ENCODE measurements at regions not wholly inside any gene's neighbourhood (a gene's known extent, or its start where the extent isn't known, plus 50 kb on each side); places are given as distances from the start of the nearest gene placed in this dataset.

DNA sequence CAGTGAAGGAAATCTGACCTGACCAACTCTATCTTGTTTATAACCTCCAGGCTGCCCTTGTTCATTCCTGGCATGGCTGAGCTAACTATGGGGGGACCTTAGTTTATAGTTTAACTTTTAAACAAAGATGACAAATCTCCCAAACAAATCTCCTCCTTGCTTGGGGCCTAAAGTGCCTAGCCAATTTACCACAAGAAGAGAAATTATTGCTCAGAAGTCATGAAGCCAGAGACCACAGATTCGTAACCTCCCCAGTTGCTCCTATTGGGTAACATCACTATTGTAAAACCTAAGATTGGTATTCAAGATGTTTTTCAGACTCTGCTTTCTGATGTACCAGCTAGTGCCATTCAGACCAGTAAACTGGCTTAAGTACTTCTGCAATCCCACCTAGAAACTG lies 649.4 kb upstream of the SLC8A1 start:
- no peaks in the 10 kb centered on the region for H3K4me1 ChIP-seq (ENCODE audit: control insufficient read depth in 1 of 2, insufficient read depth in 2 of 2, low read length in 2 of 2)
- H3K9me3 ChIP-seq (ENCODE audit: control insufficient read depth in 1 of 2, low read length in 2 of 2): no peaks in the 10 kb centered on the region
- no peak overlapping the region for H3K27ac ChIP-seq (ENCODE audit: low read depth, low read length)
- H3K27me3 ChIP-seq (ENCODE audit: control insufficient read depth in 1 of 2, insufficient read depth in 2 of 2, low read length in 2 of 2): no peaks in the 10 kb centered on the region
- H3K9ac ChIP-seq (ENCODE audit: low read depth in 1 of 2, low read length in 2 of 2): no peak overlapping the region
- H3K36me3 ChIP-seq (ENCODE audit: control insufficient read depth in 1 of 2, insufficient read depth in 2 of 2, low read length in 2 of 2): no peaks in the 10 kb centered on the region
- no peak overlapping the region for H3K4me3 ChIP-seq (ENCODE audit: low read depth in 1 of 2, low read length in 2 of 2)

DNA sequence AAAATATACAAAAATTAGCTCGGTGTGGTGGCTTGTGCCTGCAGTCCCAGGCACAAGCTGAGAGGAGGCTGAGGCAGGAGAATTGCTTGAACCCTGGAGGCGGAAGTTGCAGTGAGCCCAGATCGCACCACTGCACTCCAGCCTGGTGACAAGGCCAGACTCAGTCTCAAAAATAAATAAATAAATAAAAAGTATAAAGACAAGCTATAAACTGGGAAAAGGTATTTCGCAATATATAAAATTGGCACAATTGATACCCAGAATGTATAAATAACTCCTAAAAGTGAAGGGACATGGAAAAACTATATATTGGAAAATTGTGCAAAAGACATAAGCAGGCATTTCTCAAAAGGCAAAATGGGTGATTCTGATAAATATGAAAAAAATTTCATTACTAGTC lies 657.9 kb upstream of the SLC8A1 start:
- H3K4me3 ChIP-seq (ENCODE audit: low read depth in 1 of 2, low read length in 2 of 2): no peak overlapping the region
- no peaks in the 10 kb centered on the region for H3K27me3 ChIP-seq (ENCODE audit: control insufficient read depth in 1 of 2, insufficient read depth in 2 of 2, low read length in 2 of 2)
- no peaks in the 10 kb centered on the region for H3K9me3 ChIP-seq (ENCODE audit: control insufficient read depth in 1 of 2, low read length in 2 of 2)
- H3K36me3 ChIP-seq (ENCODE audit: control insufficient read depth in 1 of 2, insufficient read depth in 2 of 2, low read length in 2 of 2): no peaks in the 10 kb centered on the region
- H3K27ac ChIP-seq (ENCODE audit: low read depth, low read length): no peak overlapping the region
- no peak overlapping the region for H3K9ac ChIP-seq (ENCODE audit: low read depth in 1 of 2, low read length in 2 of 2)
- no peaks in the 10 kb centered on the region for H3K4me1 ChIP-seq (ENCODE audit: control insufficient read depth in 1 of 2, insufficient read depth in 2 of 2, low read length in 2 of 2)

DNA sequence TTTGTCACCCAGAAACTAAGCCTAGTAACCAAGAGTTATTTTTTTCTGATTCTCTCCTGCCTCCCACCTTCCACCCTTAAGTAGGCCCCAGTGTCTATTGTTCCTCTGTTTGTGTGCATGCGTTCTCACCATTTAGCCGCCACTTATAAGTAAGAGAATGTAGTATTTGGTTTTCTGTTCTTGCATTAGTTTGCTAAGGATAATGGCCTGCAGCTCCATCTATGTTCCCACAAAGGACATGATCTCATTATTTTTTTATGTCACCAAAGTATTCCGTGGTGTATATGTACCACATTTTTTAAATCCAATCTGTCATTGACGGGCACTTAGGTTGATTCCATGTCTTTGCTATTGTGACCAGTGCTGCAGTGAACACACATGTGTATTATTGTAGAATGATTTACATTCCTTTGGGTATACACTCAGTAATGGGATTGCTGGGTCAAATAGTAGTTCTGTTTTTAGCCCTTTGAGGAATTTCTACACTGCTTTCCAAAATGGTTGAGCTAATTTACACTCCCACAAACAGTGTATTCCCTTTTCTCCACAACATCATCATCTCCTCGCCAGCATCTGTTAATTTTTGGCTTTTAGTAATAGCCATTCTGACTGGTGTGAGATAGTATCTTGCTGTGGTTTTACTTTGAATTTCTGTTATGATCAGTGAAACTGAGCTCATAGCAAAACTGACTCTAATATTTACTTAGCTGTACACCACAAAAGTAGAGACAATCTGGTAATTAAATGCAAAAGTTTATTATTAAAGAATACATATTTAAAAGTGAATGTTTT lies 660.1 kb upstream of the SLC8A1 start:
- no peak overlapping the region for H3K9ac ChIP-seq (ENCODE audit: low read depth in 1 of 2, low read length in 2 of 2)
- H3K9me3 ChIP-seq (ENCODE audit: control insufficient read depth in 1 of 2, low read length in 2 of 2): no peaks in the 10 kb centered on the region
- no peaks in the 10 kb centered on the region for H3K36me3 ChIP-seq (ENCODE audit: control insufficient read depth in 1 of 2, insufficient read depth in 2 of 2, low read length in 2 of 2)
- H3K4me3 ChIP-seq (ENCODE audit: low read depth in 1 of 2, low read length in 2 of 2): no peak overlapping the region
- H3K27me3 ChIP-seq (ENCODE audit: control insufficient read depth in 1 of 2, insufficient read depth in 2 of 2, low read length in 2 of 2): no peaks in the 10 kb centered on the region
- no peaks in the 10 kb centered on the region for H3K4me1 ChIP-seq (ENCODE audit: control insufficient read depth in 1 of 2, insufficient read depth in 2 of 2, low read length in 2 of 2)
- no peak overlapping the region for H3K27ac ChIP-seq (ENCODE audit: low read depth, low read length)

DNA sequence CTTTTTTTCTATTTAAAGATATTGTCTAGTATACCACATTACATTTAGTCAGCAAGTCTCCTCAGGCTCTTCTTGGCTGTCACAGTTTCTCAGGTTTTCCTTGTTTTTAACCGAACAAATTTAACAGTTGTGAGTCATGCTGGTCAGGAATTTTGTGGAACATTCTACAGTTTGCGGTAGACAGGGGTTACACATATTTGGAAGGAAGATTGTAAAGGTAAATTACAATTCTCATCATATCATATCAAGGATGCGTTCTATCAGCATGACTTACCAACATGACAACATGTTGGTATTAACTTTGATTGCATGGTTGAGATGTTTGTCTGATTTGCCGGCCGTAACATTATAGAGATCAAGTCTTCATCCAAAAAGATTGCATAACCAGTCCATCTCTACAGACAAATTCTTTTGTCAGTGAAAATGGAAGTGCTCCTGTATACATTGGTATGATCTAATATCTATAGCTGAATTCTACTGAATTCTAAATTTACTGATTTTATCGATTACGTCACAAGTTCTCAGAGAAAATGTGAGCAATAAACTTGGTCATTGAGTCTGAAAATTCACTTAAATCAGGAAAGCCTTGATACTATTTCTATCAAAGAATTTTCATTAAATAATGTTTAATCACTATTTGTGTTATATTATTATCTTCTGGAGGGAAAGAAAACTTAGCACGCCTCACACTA lies 664.4 kb upstream of the SLC8A1 start:
- H3K4me1 ChIP-seq (ENCODE audit: control insufficient read depth in 1 of 2, insufficient read depth in 2 of 2, low read length in 2 of 2): no peaks in the 10 kb centered on the region

DNA sequence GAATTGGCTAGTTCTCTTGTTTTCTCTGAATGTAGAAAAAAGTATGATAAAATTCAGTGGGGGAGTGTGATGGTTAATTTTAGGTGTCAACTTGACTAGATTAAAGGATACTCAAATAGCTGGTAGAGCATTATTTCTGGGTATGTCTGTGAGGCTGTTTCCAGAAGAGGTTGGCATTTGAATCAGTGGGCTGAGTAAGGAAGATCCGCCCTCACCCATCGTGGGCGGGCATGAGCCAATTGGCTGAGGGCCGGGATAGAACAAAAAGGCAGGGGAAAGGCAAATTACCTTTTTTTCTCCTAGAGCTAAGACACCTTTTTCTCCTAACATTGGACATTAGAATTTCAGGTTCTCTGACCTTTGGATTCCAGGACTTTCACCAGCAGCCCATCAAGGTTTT lies 667.6 kb upstream of the SLC8A1 start:
- no peaks in the 10 kb centered on the region for H3K4me1 ChIP-seq (ENCODE audit: control insufficient read depth in 1 of 2, insufficient read depth in 2 of 2, low read length in 2 of 2)
- no peaks in the 10 kb centered on the region for H3K27me3 ChIP-seq (ENCODE audit: control insufficient read depth in 1 of 2, insufficient read depth in 2 of 2, low read length in 2 of 2)
- no peaks in the 10 kb centered on the region for H3K36me3 ChIP-seq (ENCODE audit: control insufficient read depth in 1 of 2, insufficient read depth in 2 of 2, low read length in 2 of 2)
- no peak overlapping the region for H3K27ac ChIP-seq (ENCODE audit: low read depth, low read length)
- H3K9ac ChIP-seq (ENCODE audit: low read depth in 1 of 2, low read length in 2 of 2): no peak overlapping the region
- H3K9me3 ChIP-seq (ENCODE audit: control insufficient read depth in 1 of 2, low read length in 2 of 2): no peaks in the 10 kb centered on the region
- no peak overlapping the region for H3K4me3 ChIP-seq (ENCODE audit: low read depth in 1 of 2, low read length in 2 of 2)

More for the DNA sequence above, 664.4 kb upstream of the SLC8A1 start:
- Histone ChIP-seq H3K27ac (ENCODE audit: low read depth, low read length) (no peak overlapping the region), H3K9me3 (ENCODE audit: control insufficient read depth in 1 of 2, low read length in 2 of 2) (no peaks in the 10 kb centered on the region), H3K36me3 (ENCODE audit: control insufficient read depth in 1 of 2, insufficient read depth in 2 of 2, low read length in 2 of 2) (no peaks in the 10 kb centered on the region), H3K27me3 (ENCODE audit: control insufficient read depth in 1 of 2, insufficient read depth in 2 of 2, low read length in 2 of 2) (no peaks in the 10 kb centered on the region), H3K4me3 (ENCODE audit: low read depth in 1 of 2, low read length in 2 of 2) (no peak overlapping the region), H3K9ac (ENCODE audit: low read depth in 1 of 2, low read length in 2 of 2) (no peak overlapping the region)

DNA sequence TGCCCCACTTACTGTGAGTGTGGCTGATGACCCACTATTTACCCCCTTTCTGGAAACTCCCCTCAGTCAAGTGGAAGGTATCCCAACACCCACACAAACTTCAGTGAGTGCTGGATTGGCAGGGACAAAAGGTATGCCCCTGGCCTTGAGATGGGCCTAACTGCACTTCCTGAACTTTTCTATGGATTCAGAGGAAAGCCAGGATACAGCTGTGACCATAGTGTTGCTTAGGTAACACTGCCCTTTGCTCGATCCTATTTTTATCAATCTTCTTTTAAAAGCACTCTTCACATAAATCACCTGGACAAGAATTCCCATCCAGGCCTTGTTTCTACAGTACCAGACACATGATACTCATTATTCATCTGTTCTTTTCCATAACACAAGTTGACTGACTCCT lies 671.5 kb upstream of the SLC8A1 start:
- Histone ChIP-seq H3K36me3 (ENCODE audit: control insufficient read depth in 1 of 2, insufficient read depth in 2 of 2, low read length in 2 of 2) (no peaks in the 10 kb centered on the region), H3K4me1 (ENCODE audit: control insufficient read depth in 1 of 2, insufficient read depth in 2 of 2, low read length in 2 of 2) (no peaks in the 10 kb centered on the region), H3K27me3 (ENCODE audit: control insufficient read depth in 1 of 2, insufficient read depth in 2 of 2, low read length in 2 of 2) (no peaks in the 10 kb centered on the region), H3K9me3 (ENCODE audit: control insufficient read depth in 1 of 2, low read length in 2 of 2) (no peaks in the 10 kb centered on the region), H3K9ac (ENCODE audit: low read depth in 1 of 2, low read length in 2 of 2) (no peak overlapping the region), H3K27ac (ENCODE audit: low read depth, low read length) (no peak overlapping the region), H3K4me3 (ENCODE audit: low read depth in 1 of 2, low read length in 2 of 2) (no peak overlapping the region)

DNA sequence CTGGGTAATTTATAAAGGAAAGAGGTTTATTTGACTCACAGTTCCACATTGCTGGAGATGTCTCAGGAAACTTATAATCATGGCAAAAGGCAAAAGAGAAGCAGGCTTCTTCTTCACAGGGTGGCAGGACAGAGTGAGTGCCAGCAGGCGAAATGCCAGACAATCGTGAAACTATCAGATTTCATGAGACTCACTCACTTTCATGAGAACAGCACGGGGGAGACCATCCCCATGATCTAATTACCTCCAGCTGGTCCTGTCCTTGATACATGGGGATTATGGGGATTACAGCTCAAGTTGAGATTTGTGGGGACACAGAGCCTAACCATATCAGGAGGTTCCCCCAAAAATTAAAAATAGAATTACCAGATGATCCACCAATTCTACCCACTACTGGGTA lies 675.5 kb upstream of the SLC8A1 start:
- Histone ChIP-seq H3K36me3 (ENCODE audit: control insufficient read depth in 1 of 2, insufficient read depth in 2 of 2, low read length in 2 of 2) (no peaks in the 10 kb centered on the region), H3K9me3 (ENCODE audit: control insufficient read depth in 1 of 2, low read length in 2 of 2) (no peaks in the 10 kb centered on the region), H3K4me3 (ENCODE audit: low read depth in 1 of 2, low read length in 2 of 2) (no peak overlapping the region), H3K9ac (ENCODE audit: low read depth in 1 of 2, low read length in 2 of 2) (no peak overlapping the region), H3K27me3 (ENCODE audit: control insufficient read depth in 1 of 2, insufficient read depth in 2 of 2, low read length in 2 of 2) (no peaks in the 10 kb centered on the region), H3K4me1 (ENCODE audit: control insufficient read depth in 1 of 2, insufficient read depth in 2 of 2, low read length in 2 of 2) (no peaks in the 10 kb centered on the region), H3K27ac (ENCODE audit: low read depth, low read length) (no peak overlapping the region)

DNA sequence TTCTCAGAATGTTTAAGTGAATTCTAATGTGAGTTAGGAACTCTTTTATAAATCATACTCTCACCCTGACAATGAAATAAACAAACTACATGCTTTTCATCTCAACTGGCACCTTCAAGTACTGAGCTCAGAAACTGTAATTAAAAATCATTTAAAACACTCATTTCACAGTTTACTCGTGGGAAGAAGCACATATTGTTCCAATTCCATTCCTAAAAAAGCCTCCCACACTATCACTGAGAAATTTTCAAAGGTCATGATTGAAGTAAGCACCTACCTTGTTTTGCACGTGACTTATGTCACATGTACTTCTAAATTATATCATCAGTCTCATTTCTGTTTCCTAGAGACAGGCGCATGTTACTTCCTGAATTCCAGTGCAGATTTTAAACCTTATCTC lies 678.1 kb upstream of the SLC8A1 start:
- Histone ChIP-seq H3K27ac (ENCODE audit: low read depth, low read length) (no peak overlapping the region), H3K4me1 (ENCODE audit: control insufficient read depth in 1 of 2, insufficient read depth in 2 of 2, low read length in 2 of 2) (no peaks in the 10 kb centered on the region), H3K36me3 (ENCODE audit: control insufficient read depth in 1 of 2, insufficient read depth in 2 of 2, low read length in 2 of 2) (no peaks in the 10 kb centered on the region), H3K4me3 (ENCODE audit: low read depth in 1 of 2, low read length in 2 of 2) (no peak overlapping the region), H3K27me3 (ENCODE audit: control insufficient read depth in 1 of 2, insufficient read depth in 2 of 2, low read length in 2 of 2) (no peaks in the 10 kb centered on the region), H3K9me3 (ENCODE audit: control insufficient read depth in 1 of 2, low read length in 2 of 2) (no peaks in the 10 kb centered on the region), H3K9ac (ENCODE audit: low read depth in 1 of 2, low read length in 2 of 2) (no peak overlapping the region)

DNA sequence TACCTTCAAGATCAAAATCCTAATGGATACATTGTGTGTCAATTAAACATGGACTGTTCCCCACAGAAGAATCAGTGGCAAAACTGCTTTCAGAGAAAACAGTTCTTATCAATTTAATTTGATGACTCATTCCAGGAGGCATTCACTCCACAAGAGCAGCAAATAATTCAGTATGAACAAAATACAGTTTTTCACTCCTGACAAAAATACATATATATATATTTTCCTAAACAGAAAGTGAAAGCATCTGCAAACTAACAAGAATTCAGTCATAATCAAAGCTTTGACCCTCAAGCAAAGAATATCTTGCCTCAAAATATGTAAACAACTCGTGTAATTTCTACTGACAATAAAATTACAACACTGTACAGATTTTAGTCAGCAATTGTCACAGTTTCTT lies 685.1 kb upstream of the SLC8A1 start:
- no peak overlapping the region for H3K27ac ChIP-seq (ENCODE audit: low read depth, low read length)
- no peaks in the 10 kb centered on the region for H3K9me3 ChIP-seq (ENCODE audit: control insufficient read depth in 1 of 2, low read length in 2 of 2)
- no peaks in the 10 kb centered on the region for H3K4me1 ChIP-seq (ENCODE audit: control insufficient read depth in 1 of 2, insufficient read depth in 2 of 2, low read length in 2 of 2)
- H3K27me3 ChIP-seq (ENCODE audit: control insufficient read depth in 1 of 2, insufficient read depth in 2 of 2, low read length in 2 of 2): no peaks in the 10 kb centered on the region
- H3K9ac ChIP-seq (ENCODE audit: low read depth in 1 of 2, low read length in 2 of 2): no peak overlapping the region
- H3K4me3 ChIP-seq (ENCODE audit: low read depth in 1 of 2, low read length in 2 of 2): no peak overlapping the region
- no peaks in the 10 kb centered on the region for H3K36me3 ChIP-seq (ENCODE audit: control insufficient read depth in 1 of 2, insufficient read depth in 2 of 2, low read length in 2 of 2)

DNA sequence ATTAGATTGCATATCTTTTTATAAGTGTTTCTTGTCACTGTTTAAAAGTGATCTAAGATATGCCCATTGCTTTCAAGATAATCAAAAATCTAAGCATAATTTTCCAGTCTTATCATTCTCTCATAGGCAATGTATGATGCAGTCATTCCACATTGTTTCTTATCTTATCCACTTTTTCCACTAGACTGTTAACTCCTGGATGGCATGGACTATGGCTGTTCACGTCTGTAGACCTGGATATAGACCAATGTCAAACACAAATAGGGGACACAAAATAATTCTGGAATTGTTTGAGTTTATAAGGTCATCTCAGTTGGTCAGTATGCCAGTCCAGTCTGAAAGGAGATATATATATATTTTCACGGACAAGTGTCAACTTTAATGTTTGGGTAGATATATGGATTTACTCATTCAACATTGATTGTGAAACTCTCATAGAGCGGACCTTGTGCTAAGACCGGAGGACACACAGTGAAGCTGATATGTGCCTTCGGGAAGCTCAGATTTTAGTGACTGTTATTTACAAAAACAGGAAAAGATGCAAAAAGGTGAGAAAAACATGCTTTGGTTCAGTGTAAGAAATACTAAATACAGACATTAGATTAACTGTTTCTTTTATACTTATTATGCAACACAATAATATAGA lies 689.4 kb upstream of the SLC8A1 start:
- no peaks in the 10 kb centered on the region for H3K9me3 ChIP-seq (ENCODE audit: control insufficient read depth in 1 of 2, low read length in 2 of 2)
- no peak overlapping the region for H3K27ac ChIP-seq (ENCODE audit: low read depth, low read length)
- H3K4me1 ChIP-seq (ENCODE audit: control insufficient read depth in 1 of 2, insufficient read depth in 2 of 2, low read length in 2 of 2): no peaks in the 10 kb centered on the region
- no peaks in the 10 kb centered on the region for H3K27me3 ChIP-seq (ENCODE audit: control insufficient read depth in 1 of 2, insufficient read depth in 2 of 2, low read length in 2 of 2)
- H3K36me3 ChIP-seq (ENCODE audit: control insufficient read depth in 1 of 2, insufficient read depth in 2 of 2, low read length in 2 of 2): no peaks in the 10 kb centered on the region
- H3K4me3 ChIP-seq (ENCODE audit: low read depth in 1 of 2, low read length in 2 of 2): no peak overlapping the region
- no peak overlapping the region for H3K9ac ChIP-seq (ENCODE audit: low read depth in 1 of 2, low read length in 2 of 2)
